ENCODE measurements at regions not wholly inside any gene's neighbourhood (a gene's known extent, or its start where the extent isn't known, plus 50 kb on each side); places are given as distances from the start of the nearest gene placed in this dataset.

DNA sequence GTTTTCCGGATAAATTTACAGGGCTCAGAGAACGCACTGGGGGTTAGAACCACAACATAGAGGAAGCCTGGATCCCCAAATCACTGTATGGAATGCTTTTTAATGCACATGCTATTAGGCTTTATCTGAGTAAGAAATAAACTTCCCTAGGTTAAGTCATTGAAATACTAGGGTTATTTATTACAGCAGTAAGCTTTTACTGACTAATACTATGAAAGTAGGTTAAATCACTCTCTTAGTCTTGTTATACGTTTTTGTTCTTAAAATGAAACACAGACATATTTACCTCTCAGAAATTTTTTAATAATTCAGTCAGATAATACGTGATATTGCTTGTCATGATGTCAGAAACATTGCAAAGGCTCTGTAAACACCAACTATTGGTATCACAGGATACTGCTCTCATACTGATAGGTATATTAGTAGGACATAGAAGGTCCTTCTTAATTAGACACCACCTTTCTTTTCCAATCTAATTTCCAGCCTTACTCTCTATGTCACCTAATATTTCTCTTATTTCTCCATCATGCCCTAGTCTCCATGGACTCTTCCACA lies 162.7 kb upstream of the NYAP2 start:
- TF ChIP-seq MEF2A (IDR thresholded peaks at IDR 0.05; ENCODE audit: control insufficient read depth, low read depth, low read length) (no peak), ZFX (CRISPR knock-in tag; IDR thresholded peaks at IDR 0.05) (no peak), ELK3 (CRISPR knock-in tag; IDR thresholded peaks at IDR 0.05) (no peak), ZKSCAN8 (CRISPR knock-in tag; IDR thresholded peaks at IDR 0.05) (no peak), ZNF561 (CRISPR knock-in tag; conservative IDR thresholded peaks at IDR 0.05) (no peak), ARID1B (IDR thresholded peaks at IDR 0.05) (no peak), HLTF (IDR thresholded peaks at IDR 0.05) (no peak), ZNF133 (CRISPR knock-in tag; IDR thresholded peaks at IDR 0.05) (no peak), ZBTB11 (CRISPR knock-in tag; IDR thresholded peaks at IDR 0.05) (no peak), TEAD4 (IDR thresholded peaks at IDR 0.05; ENCODE audit: low read length) (no peak), TEAD4 (CRISPR knock-in tag; IDR thresholded peaks at IDR 0.05; ENCODE audit: borderline replicate concordance) (no peak), CHD2 (IDR thresholded peaks at IDR 0.05; ENCODE audit: low read depth, low read length) (no peak), ZNF507 (tag; conservative IDR thresholded peaks at IDR 0.05) (no peak), CBX2 (IDR thresholded peaks at IDR 0.05; ENCODE audit: insufficient read depth, low read length, poor library complexity, severe bottlenecking) (no peak), GTF2E2 (tag; IDR thresholded peaks at IDR 0.05) (no peak), ZFPM2 (CRISPR knock-in tag; IDR thresholded peaks at IDR 0.05) (no peak), SRSF9 (IDR thresholded peaks at IDR 0.05; ENCODE audit: borderline replicate concordance, low read depth, low read length) (no peak), KAT7 (CRISPR knock-in tag; IDR thresholded peaks at IDR 0.05; ENCODE audit: borderline replicate concordance) (no peak)
- Histone ChIP-seq H3K27me3 (ENCODE audit: control insufficient read depth in 2 of 2, insufficient read depth in 2 of 2, low read length in 2 of 2) (no peaks in the 10 kb centered on the region), H3K79me2 (ENCODE audit: control insufficient read depth, insufficient read depth, low read length) (no peaks in the 10 kb centered on the region), H3K4me2 (ENCODE audit: insufficient read depth, low read length) (no peak overlapping the region), H3K36me3 (ENCODE audit: control insufficient read depth, insufficient read depth, low read length) (no peaks in the 10 kb centered on the region), H3K9me1 (ENCODE audit: control insufficient read depth, insufficient read depth, low read length) (no peaks in the 10 kb centered on the region), H3K9ac (ENCODE audit: insufficient read depth in 1 of 2, low read depth in 2 of 2, low read length in 2 of 2) (no peak overlapping the region), H3K9me3 (replicated peaks; ENCODE audit: control insufficient read depth, insufficient read depth, low read depth, low read length) (no peaks in the 10 kb centered on the region), H3K4me1 (replicated peaks in 1 of 2; ENCODE audit: control insufficient read depth in 2 of 2, insufficient read depth in 2 of 2, low read length in 2 of 2) (no peaks in the 10 kb centered on the region), H3K4me3 (no peak overlapping the region), H3K27ac (ENCODE audit: extremely low read depth, low read depth, low read length) (no peak overlapping the region), H2AFZ (ENCODE audit: low read depth, low read length) (no peak overlapping the region), H4K20me1 (replicated peaks; ENCODE audit: control insufficient read depth, insufficient read depth, low read length) (no peaks in the 10 kb centered on the region)
- intact Hi-C loops (cut with micrococcal nuclease): no loop called here
- no peak for FAIRE-seq
- no peak for DNase-seq (ENCODE audit: extremely low read depth in 1 of 4, low spot score in 3 of 4)
- no peak for ATAC-seq
- 23% methylated on average over 4 of the region's 4 CpGs for WGBS (ENCODE audit: insufficient coverage, low coverage, missing lambda C conversion rate)
- BruUV-seq (replicated peaks): no TSS peak
- ChIA-PET POLR2A (no interaction called here), CTCF (ENCODE audit: low intra/inter-chr PET ratio) (no interaction called here)
- in situ Hi-C loops (cut with MboI): no loop called here
